ENCODE measurements at regions not wholly inside any gene's neighbourhood (a gene's known extent, or its start where the extent isn't known, plus 50 kb on each side); places are given as distances from the start of the nearest gene placed in this dataset.

DNA sequence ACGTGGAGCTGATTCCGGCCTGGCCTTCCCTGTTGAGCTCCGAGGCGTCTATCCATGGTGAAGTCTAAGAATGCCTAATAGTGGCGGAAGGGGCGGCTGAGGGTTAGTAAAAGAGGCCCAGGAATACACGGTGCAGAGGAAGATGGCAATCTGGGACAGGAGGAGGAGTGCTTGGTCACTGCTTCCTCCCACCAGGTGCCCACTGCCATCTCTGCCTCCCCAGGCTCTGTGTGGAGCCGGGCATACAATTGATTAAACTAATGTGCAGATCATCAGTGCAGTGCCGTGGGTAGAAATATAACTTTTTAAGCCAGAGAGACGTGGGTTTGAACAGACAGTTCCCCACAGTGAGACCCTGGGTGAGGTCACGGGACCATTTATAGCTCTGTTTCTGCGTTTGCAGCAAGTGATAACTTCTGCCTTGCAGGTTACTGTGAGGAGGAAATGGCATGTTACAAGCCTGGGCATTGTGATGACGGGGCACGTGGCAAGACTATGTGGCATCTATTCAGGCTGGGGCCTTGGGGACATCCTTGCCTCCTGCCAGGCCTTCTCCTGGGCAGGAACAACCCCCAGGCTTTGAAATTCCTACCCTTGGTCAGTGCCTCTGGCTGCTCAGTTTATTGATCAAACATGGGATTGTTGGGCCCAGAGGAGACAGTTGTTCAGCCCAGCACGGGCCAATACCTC is 204.9 kb downstream of the ASB1 start:
- no peak for DNase-seq (ENCODE audit: low read depth)
- CTCF ChIA-PET, result interaction anchor here (0.5 kb wide), 1 partner anchor 13 kb away, joined by 4 read pairs; no protein-coding TSS in a partner anchor
- POLR2A ChIA-PET, result no interaction called here
- TF ChIP-seq, protein P1, sequence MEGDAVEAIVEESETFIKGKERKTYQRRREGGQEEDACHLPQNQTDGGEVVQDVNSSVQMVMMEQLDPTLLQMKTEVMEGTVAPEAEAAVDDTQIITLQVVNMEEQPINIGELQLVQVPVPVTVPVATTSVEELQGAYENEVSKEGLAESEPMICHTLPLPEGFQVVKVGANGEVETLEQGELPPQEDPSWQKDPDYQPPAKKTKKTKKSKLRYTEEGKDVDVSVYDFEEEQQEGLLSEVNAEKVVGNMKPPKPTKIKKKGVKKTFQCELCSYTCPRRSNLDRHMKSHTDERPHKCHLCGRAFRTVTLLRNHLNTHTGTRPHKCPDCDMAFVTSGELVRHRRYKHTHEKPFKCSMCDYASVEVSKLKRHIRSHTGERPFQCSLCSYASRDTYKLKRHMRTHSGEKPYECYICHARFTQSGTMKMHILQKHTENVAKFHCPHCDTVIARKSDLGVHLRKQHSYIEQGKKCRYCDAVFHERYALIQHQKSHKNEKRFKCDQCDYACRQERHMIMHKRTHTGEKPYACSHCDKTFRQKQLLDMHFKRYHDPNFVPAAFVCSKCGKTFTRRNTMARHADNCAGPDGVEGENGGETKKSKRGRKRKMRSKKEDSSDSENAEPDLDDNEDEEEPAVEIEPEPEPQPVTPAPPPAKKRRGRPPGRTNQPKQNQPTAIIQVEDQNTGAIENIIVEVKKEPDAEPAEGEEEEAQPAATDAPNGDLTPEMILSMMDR (IDR thresholded peaks at IDR 0.05; ENCODE audit: insufficient read depth, low read depth, low read length), result no peak
- peaks cover 5% of the 10 kb centered on the region for H3K27me3 ChIP-seq (ENCODE audit: control insufficient read depth, insufficient read depth, low read length)
- H3K36me3 ChIP-seq (ENCODE audit: control insufficient read depth, insufficient read depth, low read length), result no peaks in the 10 kb centered on the region
- H3K4me3 ChIP-seq (ENCODE audit: low read depth, low read length), result no peak overlapping the region

DNA sequence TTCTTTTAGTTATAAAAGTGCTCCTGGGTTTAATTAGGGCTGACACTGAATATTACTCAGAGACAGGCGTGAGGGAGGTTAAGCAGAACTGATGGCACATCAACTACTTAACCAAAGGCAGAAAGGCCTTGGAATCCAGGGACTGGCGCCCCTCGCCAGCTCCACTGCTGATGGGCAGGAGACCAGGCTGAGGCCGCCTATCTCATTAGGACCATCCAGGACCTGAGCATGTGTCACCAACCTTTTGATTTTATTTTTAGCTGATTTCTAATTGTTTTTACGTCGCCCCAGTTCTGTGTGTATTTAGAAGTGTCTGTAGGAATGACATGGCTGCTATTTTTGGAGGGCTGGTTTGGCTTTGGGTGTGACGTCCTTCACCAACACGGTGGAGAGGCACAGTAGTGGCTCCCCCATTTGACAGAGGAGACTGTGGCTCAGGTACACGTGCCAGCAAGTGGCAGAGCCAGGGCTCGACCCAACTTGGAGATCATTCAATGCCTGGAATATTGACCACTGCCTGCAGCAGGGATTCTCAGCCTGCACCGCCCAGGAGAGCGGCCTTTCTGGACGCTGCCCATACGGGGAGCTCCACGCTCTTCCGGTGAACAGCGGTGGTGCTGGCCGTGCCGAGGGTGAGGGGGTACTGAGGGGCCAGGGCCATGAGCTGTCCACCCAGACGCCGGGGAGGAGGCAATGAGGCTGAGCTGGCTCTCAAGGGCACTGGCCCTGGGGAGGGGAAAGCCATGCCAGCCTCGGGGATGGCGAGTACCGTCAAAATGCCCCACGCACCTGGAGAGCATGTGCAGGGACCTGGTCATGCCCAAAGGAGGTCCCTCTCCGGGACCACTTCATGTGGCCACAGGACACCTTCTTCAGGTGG is 205.7 kb downstream of the ASB1 start:
- Histone ChIP-seq H3K27me3 (ENCODE audit: control insufficient read depth, insufficient read depth, low read length) (peaks cover 5% of the 10 kb centered on the region), H3K36me3 (ENCODE audit: control insufficient read depth, insufficient read depth, low read length) (no peaks in the 10 kb centered on the region), H3K4me3 (ENCODE audit: low read depth, low read length) (no peak overlapping the region)
- ChIA-PET CTCF (interaction anchor here (0.7 to 1.2 kb wide), 3 partner anchors 16 to 264 kb away, joined by 3 read pairs; no protein-coding TSS in a partner anchor), POLR2A (no interaction called here)
- no peak for DNase-seq (ENCODE audit: low read depth)
- TF ChIP-seq, protein P1 (IDR thresholded peaks at IDR 0.05; ENCODE audit: insufficient read depth, low read depth, low read length), result no peak

DNA sequence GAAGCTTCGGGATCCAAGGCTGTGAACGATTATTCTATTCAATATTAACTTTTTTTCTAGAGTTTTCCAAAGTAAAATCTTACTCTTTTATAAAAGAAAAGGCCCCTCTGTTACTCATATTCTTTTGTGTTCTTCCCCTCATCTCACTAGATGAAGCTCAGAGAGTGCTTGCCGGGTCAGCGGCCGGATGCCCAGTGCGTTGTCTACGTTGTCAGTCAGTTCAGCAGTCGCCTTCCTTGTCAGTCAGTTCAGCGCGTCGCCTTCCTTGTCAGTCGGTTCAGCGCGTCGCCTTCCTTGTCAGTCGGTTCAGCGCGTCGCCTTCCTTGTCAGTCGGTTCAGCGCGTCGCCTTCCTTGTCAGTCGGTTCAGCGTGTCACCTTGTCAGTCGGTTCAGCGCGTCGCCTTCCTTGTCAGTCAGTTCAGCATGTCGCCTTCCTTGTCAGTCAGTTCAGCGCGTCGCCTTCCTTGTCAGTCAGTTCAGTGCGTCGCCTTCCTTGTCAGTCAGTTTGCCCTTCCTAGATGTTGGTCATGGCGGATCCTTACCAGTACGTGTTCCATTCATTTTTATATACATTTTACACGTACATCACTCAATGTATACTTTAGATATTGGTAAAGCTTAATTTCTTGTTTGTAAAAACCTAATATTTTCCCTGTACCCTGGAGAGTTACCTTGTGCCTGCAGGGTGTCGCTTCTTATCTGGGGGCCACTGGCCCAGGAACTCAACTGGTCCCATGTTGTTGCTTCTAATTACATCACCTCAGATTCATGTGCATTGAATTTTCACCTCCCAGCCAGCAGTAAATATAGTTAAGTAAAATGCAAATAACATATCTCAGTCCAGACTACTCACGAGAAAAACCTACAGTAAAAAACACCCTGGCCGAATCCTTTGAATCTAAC is 206.9 kb downstream of the ASB1 start:
- POLR2A ChIA-PET, result no interaction called here
- Histone ChIP-seq H3K36me3 (ENCODE audit: control insufficient read depth, insufficient read depth, low read length) (no peaks in the 10 kb centered on the region), H3K27me3 (ENCODE audit: control insufficient read depth, insufficient read depth, low read length) (peaks cover 3% of the 10 kb centered on the region), H3K4me3 (ENCODE audit: low read depth, low read length) (no peak overlapping the region)
- no peak for DNase-seq (ENCODE audit: low read depth)
- CTCF ChIA-PET, result interaction anchor here (1.2 kb wide), 1 partner anchor 167 kb away, joined by 3 read pairs; no protein-coding TSS in a partner anchor
- TF ChIP-seq, protein P1 (IDR thresholded peaks at IDR 0.05; ENCODE audit: insufficient read depth, low read depth, low read length), result no peak

DNA sequence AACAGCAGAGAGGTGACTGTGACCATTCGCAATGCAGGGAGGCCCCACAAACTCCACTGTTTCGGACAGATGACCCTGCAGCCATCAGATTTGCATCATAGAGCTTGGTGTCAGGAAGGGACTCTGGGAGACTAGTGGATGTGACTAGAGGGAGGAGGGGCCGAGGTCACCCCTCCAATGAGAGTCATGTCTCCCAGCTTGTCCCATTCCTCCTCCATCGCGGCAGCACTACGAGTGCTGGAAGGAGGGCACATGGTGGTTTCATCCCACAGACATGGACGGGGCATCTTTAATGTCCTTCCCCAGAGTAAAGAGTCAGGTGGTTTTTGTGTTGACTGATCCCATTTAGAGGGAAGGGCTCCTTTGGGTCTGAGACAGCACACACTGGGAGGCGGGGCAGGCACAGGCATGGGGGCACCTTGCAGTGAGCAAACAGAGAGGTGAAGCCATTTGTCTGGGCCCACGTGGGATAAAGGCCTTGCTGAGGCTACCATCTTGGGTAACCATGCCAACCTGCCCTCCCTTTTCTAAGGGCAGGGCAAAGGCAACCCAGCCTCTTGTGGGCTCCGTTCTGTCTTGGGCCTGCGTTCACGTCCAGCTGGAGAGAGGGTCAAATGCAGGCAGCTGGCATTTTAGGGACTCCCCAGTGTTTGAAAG is 208.1 kb downstream of the ASB1 start:
- no peaks in the 10 kb centered on the region for H3K36me3 ChIP-seq (ENCODE audit: control insufficient read depth, insufficient read depth, low read length)
- TF ChIP-seq, protein P1 (IDR thresholded peaks at IDR 0.05; ENCODE audit: insufficient read depth, low read depth, low read length), result no peak
- CTCF ChIA-PET, result interaction anchor here (1.0 to 2.9 kb wide), 4 partner anchors 12 to 151 kb away, joined by 3 to 13 read pairs (median 6); no protein-coding TSS in a partner anchor
- POLR2A ChIA-PET, result no interaction called here
- no peak for DNase-seq (ENCODE audit: low read depth)
- no peak overlapping the region for H3K4me3 ChIP-seq (ENCODE audit: low read depth, low read length)
- peaks cover 5% of the 10 kb centered on the region for H3K27me3 ChIP-seq (ENCODE audit: control insufficient read depth, insufficient read depth, low read length)

Data from BJ (cell line).